SHP77 treated with DMSO at 0.1 percent for 48 hours (cell line): ENCODE measurements at regions not wholly inside any gene's neighbourhood (a gene's known extent, or its start where the extent isn't known, plus 50 kb on each side); places are given as distances from the start of the nearest gene placed in this dataset.

Experiments
- DNase-seq: peaks from one replicate; lab custom pipeline; 2025; lab: John Stamatoyannopoulos, UW

GRCh38 chr4:12579172-12579571 lies 905.0 kb downstream of the RAB28 start:
- no peak for DNase-seq

GRCh38 chr4:12576409-12576808 lies 907.7 kb downstream of the RAB28 start:
- DNase-seq = no peak

GRCh38 chr4:12573716-12574115 lies 910.4 kb downstream of the RAB28 start:
- no peak for DNase-seq

- DNase-seq = no peak
Observed at GRCh38 chr4:12562476-12563140, 921.5 kb downstream of the RAB28 start.

- DNase-seq = no peak
Observed at GRCh38 chr4:12562021-12562420, 922.1 kb downstream of the RAB28 start.

GRCh38 chr4:12555011-12555410 lies 929.1 kb downstream of the RAB28 start:
- no peak for DNase-seq

- no peak for DNase-seq
Observed at GRCh38 chr4:12548678-12549077, 935.5 kb downstream of the RAB28 start.

GRCh38 chr4:12545812-12546211 lies 938.3 kb downstream of the RAB28 start:
- no peak for DNase-seq

GRCh38 chr4:12538162-12538561 lies 946.0 kb downstream of the RAB28 start:
- no peak for DNase-seq

GRCh38 chr4:12534684-12535083 lies 949.5 kb downstream of the RAB28 start:
- DNase-seq = no peak

GRCh38 chr4:12519426-12519825 lies 964.7 kb downstream of the RAB28 start:
- no peak for DNase-seq

GRCh38 chr4:12507868-12508481 lies 976.2 kb downstream of the RAB28 start:
- DNase-seq = no peak

- no peak for DNase-seq
Observed at GRCh38 chr4:12500409-12500808, 983.7 kb downstream of the RAB28 start.

- peak; percentile 7 for DNase-seq
Observed at GRCh38 chr4:12499693-12500092, 984.4 kb downstream of the RAB28 start.

GRCh38 chr4:12495211-12495610 lies 988.9 kb downstream of the RAB28 start:
- DNase-seq = no peak

GRCh38 chr4:12492730-12493393 lies 991.3 kb downstream of the RAB28 start:
- DNase-seq = no peak

- peak; percentile 0 for DNase-seq
Observed at GRCh38 chr4:12488672-12489071, 995.5 kb downstream of the RAB28 start.

GRCh38 chr4:12487000-12487399 lies 997.1 kb downstream of the RAB28 start:
- DNase-seq = no peak

- no peak for DNase-seq
Observed at GRCh38 chr4:12472087-12472486, 1012.1 kb downstream of the RAB28 start.

GRCh38 chr4:12471193-12471592 lies 1012.9 kb downstream of the RAB28 start:
- DNase-seq = no peak

GRCh38 chr4:12461576-12461975 lies 1022.6 kb downstream of the RAB28 start:
- DNase-seq = peak; percentile 11

GRCh38 chr4:12459126-12459525 lies 1025.0 kb downstream of the RAB28 start:
- no peak for DNase-seq

GRCh38 chr4:12458621-12459020 lies 1025.5 kb downstream of the RAB28 start:
- DNase-seq = no peak
